ENCODE measurements at regions not wholly inside any gene's neighbourhood (a gene's known extent, or its start where the extent isn't known, plus 50 kb on each side); places are given as distances from the start of the nearest gene placed in this dataset.
"Not testable (repeated sequence)": the region's sequence is repeated elsewhere in the genome, so short reads cannot be mapped to it uniquely, and the experiment has no call there.

DNA sequence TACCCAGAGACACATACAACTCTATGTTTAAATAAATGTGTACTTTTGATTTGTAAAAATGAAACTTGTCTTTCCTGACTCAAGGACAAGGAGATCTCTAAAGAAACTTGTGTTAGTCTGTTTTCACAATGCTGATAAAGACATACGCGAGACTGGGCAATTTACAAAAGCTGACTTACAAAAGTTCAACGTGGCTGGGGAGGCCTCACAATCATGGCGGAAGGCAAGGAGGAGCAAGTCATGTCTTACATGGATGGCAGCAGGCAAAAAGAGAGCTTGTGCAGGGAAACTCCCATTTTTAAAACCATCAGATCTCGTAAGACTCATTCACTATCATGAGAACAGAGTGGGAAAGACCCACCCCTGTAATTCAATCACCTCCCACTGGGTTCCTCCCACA lies 52.2 kb upstream of the PAPSS1 start:
- H3K4me3 ChIP-seq (replicated peaks in 1 of 3; ENCODE audit: insufficient read depth in 1 of 3, low read depth in 2 of 3, low read length in 3 of 3); DNase-seq (ENCODE audit: low spot score); H3K79me2 ChIP-seq (ENCODE audit: insufficient read depth, low read length); BruUV-seq (replicated peaks); H3K27ac ChIP-seq (ENCODE audit: extremely low read length, insufficient read depth, low read length); H3K9ac ChIP-seq (ENCODE audit: insufficient read depth, low read depth, low read length); H2AFZ ChIP-seq (ENCODE audit: low read length); H3K27me3 ChIP-seq (ENCODE audit: control insufficient read depth in 1 of 2, insufficient read depth in 2 of 2, low read length in 2 of 2); H4K20me1 ChIP-seq (ENCODE audit: insufficient read depth, low read length); H3K4me1 ChIP-seq (ENCODE audit: insufficient read depth, low read length); POLR2A ChIA-PET; CTCF ChIA-PET (ENCODE audit: low intra/inter-chr PET ratio, low total read pairs); H3K9me3 ChIP-seq (ENCODE audit: low read length); ATAC-seq; intact Hi-C loops (cut with micrococcal nuclease; ENCODE audit: unreplicated experiment); H3K36me3 ChIP-seq (replicated peaks in 1 of 2; ENCODE audit: control insufficient read depth in 1 of 2, insufficient read depth in 2 of 2, low read length in 2 of 2); in situ Hi-C loops (cut with HindIII; ENCODE audit: extremely low pct_ligation_motif_present, low pct_unique_long_range_greater_than_20kb); FAIRE-seq; H3K4me2 ChIP-seq (ENCODE audit: low read depth, low read length): not testable (repeated sequence)
- WGBS (ENCODE audit: low lambda C conversion rate), result 70% methylated on average over 5 of the region's 5 CpGs
- peak; percentile 36; the same call in 1 of the 2 replicates for TF ChIP-seq ZNF431 (CRISPR knock-in tag; IDR thresholded peaks at IDR 0.05; ENCODE audit: borderline replicate concordance, low read depth)

DNA sequence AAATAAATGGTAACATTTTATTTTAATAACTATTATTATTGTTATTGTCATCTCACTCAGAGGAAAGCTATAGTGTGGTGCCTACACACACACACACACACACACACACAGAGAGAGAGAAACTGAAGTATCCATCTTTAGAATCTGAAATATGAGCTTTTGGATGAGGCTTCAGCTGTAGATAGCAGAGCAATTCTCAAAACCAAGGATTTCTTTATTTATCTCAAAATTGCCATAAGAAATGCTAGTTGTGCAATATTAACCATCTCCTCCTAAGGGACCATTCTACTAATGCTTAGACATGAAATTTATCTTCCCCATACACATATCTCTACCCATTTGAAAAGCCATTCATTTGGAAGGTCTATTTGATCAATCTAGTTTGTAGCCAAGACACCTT lies 50.1 kb upstream of the SGMS2 start:
- POLR2A ChIA-PET, result no interaction called here
- H3K9ac ChIP-seq (ENCODE audit: insufficient read depth, low read depth, low read length), result no peak overlapping the region
- H3K36me3 ChIP-seq (replicated peaks in 1 of 2; ENCODE audit: control insufficient read depth in 1 of 2, insufficient read depth in 2 of 2, low read length in 2 of 2), result no peaks in the 10 kb centered on the region
- H3K4me2 ChIP-seq (ENCODE audit: low read depth, low read length), result no peak overlapping the region
- H4K20me1 ChIP-seq (ENCODE audit: insufficient read depth, low read length), result no peaks in the 10 kb centered on the region
- no TSS peak for BruUV-seq (replicated peaks)
- FAIRE-seq (no peak), DNase-seq (ENCODE audit: low spot score) (no peak), ATAC-seq (no peak)
- no peak overlapping the region for H3K27ac ChIP-seq (ENCODE audit: extremely low read length, insufficient read depth, low read length)
- CTCF ChIA-PET (ENCODE audit: low intra/inter-chr PET ratio, low total read pairs), result no interaction called here
- in situ Hi-C loops (cut with HindIII; ENCODE audit: extremely low pct_ligation_motif_present, low pct_unique_long_range_greater_than_20kb), result no loop called here
- no peaks in the 10 kb centered on the region for H3K9me3 ChIP-seq (ENCODE audit: low read length)
- H3K27me3 ChIP-seq (ENCODE audit: control insufficient read depth in 1 of 2, insufficient read depth in 2 of 2, low read length in 2 of 2), result no peaks in the 10 kb centered on the region
- TF ChIP-seq DNMT3B (CRISPR knock-in tag; conservative IDR thresholded peaks at IDR 0.05), result no peak
- no peak for TF ChIP-seq PHB2 (IDR thresholded peaks at IDR 0.05; ENCODE audit: partially characterized antibody)
- no peak overlapping the region for H3K4me3 ChIP-seq (replicated peaks in 1 of 3; ENCODE audit: insufficient read depth in 1 of 3, low read depth in 2 of 3, low read length in 3 of 3)
- H3K4me1 ChIP-seq (ENCODE audit: insufficient read depth, low read length), result 0 out of 2 replicates have a peak, but pooled peaks cover 6% of the 10 kb centered on the region
- intact Hi-C loops (cut with micrococcal nuclease; ENCODE audit: unreplicated experiment), result no loop called here
- H3K79me2 ChIP-seq (ENCODE audit: insufficient read depth, low read length), result no peaks in the 10 kb centered on the region
- no peak overlapping the region for H2AFZ ChIP-seq (ENCODE audit: low read length)
